BJ (cell line): ENCODE measurements at regions not wholly inside any gene's neighbourhood (a gene's known extent, or its start where the extent isn't known, plus 50 kb on each side); places are given as distances from the start of the nearest gene placed in this dataset.
A peak's percentile ranks its signal among the peaks of the same experiment; 100 is the strongest.

Experiments
- CTCF ChIA-PET: fragments of 350-600 bp; formaldehyde crosslinking; extraction: SDS; loops from one replicate; lab custom pipeline; 2021; ENCODE audit warnings: antibody characterized with exemption, inconsistent platforms; lab: Yijun Ruan, JAX
- POLR2A ChIA-PET: fragments of 300-600 bp; sonication (Branson Sonifier 250); formaldehyde crosslinking; extraction: SDS; loops from one replicate; lab custom pipeline; 2021; ENCODE audit warnings: antibody characterized with exemption; lab: Charles Lee
- DNase-seq: peaks from one replicate; pipeline ENCODE4 v3.0.0-alpha.2; 2011; ENCODE audit warnings: low read depth
- H3K27me3 ChIP-seq: 2 replicates; pipeline ENCODE4 v1.6.0; 2011; ENCODE audit warnings: low read length; ENCODE audit not compliant: control insufficient read depth, insufficient read depth
- H3K36me3 ChIP-seq: 2 replicates; pipeline ENCODE4 v1.5.1; 2011; ENCODE audit warnings: low read length; ENCODE audit not compliant: control insufficient read depth, insufficient read depth
- H3K4me3 ChIP-seq: 2 replicates; pipeline ENCODE4 v1.5.1; 2011; ENCODE audit warnings: low read depth, mild to moderate bottlenecking, control low read depth, low read length
- CTCF ChIP-seq: IDR thresholded peaks from 2 replicates; pipeline ENCODE4 v1.5.1; 2011; ENCODE audit warnings: low read depth, mild to moderate bottlenecking, control low read depth, inconsistent platforms, low read length, moderate library complexity; ENCODE audit not compliant: insufficient read depth

- no peak for DNase-seq
- POLR2A ChIA-PET = no interaction called here
- no peak for TF ChIP-seq CTCF
Measured at GRCh38 chr13:78198419-78198818, 279.8 kb upstream of the EDNRB start.

GRCh38 chr13:78197231-78197630 is 278.6 kb upstream of the EDNRB start:
- ChIA-PET CTCF (no interaction called here), POLR2A (no interaction called here)
- H3K36me3 ChIP-seq = no peaks in the 10 kb centered on the region
- no peak for TF ChIP-seq CTCF
- DNase-seq = no peak
- no peak overlapping the region for H3K4me3 ChIP-seq
- no peaks in the 10 kb centered on the region for H3K27me3 ChIP-seq

More at GRCh38 chr13:78198419-78198818, 279.8 kb upstream of the EDNRB start:
- no peaks in the 10 kb centered on the region for H3K36me3 ChIP-seq
- CTCF ChIA-PET = interaction anchor here (1.1 kb wide), 1 partner anchor 43 kb away, joined by 3 read pairs; no protein-coding TSS in a partner anchor
- H3K4me3 ChIP-seq = no peak overlapping the region
- no peaks in the 10 kb centered on the region for H3K27me3 ChIP-seq

- peak; percentile 7 for DNase-seq
- H3K4me3 ChIP-seq = no peak overlapping the region
- H3K36me3 ChIP-seq = no peaks in the 10 kb centered on the region
- POLR2A ChIA-PET = no interaction called here
- CTCF ChIA-PET = interaction anchor here (1.3 kb wide), 1 partner anchor 14 kb away, joined by 3 read pairs; no protein-coding TSS in a partner anchor
- H3K27me3 ChIP-seq = no peaks in the 10 kb centered on the region
- TF ChIP-seq CTCF = no peak
Measured at GRCh38 chr13:78194904-78195639, 276.4 kb upstream of the EDNRB start.

GRCh38 chr13:78193846-78194245 is 275.2 kb upstream of the EDNRB start:
- ChIA-PET CTCF (no interaction called here), POLR2A (no interaction called here)
- Histone ChIP-seq H3K36me3 (no peaks in the 10 kb centered on the region), H3K27me3 (no peaks in the 10 kb centered on the region), H3K4me3 (no peak overlapping the region)
- TF ChIP-seq CTCF = no peak
- DNase-seq = no peak

- POLR2A ChIA-PET = no interaction called here
- no peak for TF ChIP-seq CTCF
- Histone ChIP-seq H3K27me3 (no peaks in the 10 kb centered on the region), H3K4me3 (no peak overlapping the region), H3K36me3 (no peaks in the 10 kb centered on the region)
- DNase-seq = peak; percentile 21
- CTCF ChIA-PET = no interaction called here
Measured at GRCh38 chr13:78192716-78193115, 274.1 kb upstream of the EDNRB start.
